Endometrium (tissue), 2 donors: ENCODE measurements at regions not wholly inside any gene's neighbourhood (a gene's known extent, or its start where the extent isn't known, plus 50 kb on each side); places are given as distances from the start of the nearest gene placed in this dataset.

Source experiments
- FAIRE-seq: peaks from 2 replicates; lab custom pipeline; 2012; peaks lifted over from hg19 to GRCh38; lab: Jason Lieb, UNC
- donor health status: control.
- donor health status: control.

- FAIRE-seq, result no peak
Observed at GRCh38 chr5:39750661-39751060, 325.9 kb upstream of the DAB2 start.

- FAIRE-seq, result no peak
Observed at GRCh38 chr5:39742916-39743315, 318.1 kb upstream of the DAB2 start.

GRCh38 chr5:39740404-39740803 is 315.6 kb upstream of the DAB2 start:
- FAIRE-seq, result no peak

DNA sequence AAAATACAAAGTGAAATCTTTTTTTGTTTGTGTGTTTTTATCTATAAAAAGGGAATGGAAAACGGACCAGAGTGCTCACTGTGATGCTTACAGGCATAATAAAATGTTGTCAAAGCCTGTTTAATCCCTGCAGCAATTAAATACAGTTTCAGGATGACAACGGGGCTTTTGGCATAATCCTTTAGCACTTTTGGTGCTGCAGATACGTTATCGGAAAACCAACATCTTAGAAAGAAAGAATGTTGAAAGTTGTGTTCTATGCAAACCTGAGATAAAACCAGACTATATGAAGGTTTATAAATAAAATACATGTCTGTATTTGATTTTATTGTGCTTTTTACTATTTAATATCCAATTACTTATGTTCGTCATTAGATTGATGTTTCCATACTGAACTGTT is 307.4 kb upstream of the DAB2 start:
- FAIRE-seq, result no peak

DNA sequence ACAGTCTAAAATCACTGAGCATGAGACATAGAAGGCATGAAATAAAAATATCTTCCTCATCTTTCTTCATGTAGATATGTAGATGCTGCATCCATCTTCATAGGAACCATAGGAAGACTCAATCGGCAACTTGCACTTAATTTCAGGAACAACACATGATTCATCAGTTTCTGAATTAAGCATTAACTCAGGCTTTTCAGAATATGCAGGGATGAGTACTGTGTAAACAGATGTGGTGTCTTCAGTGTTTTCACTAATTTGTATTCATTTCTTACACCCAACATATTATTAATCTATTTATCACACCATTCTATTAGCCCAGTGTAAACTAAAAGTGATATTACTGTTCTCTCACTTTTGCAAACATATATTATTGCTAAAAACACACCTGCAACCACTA is 305.9 kb upstream of the DAB2 start:
- FAIRE-seq, result no peak

- FAIRE-seq, result no peak
Observed at GRCh38 chr5:39730006-39730405, 305.2 kb upstream of the DAB2 start.

GRCh38 chr5:39726467-39726866 is 301.7 kb upstream of the DAB2 start:
- no peak for FAIRE-seq

DNA sequence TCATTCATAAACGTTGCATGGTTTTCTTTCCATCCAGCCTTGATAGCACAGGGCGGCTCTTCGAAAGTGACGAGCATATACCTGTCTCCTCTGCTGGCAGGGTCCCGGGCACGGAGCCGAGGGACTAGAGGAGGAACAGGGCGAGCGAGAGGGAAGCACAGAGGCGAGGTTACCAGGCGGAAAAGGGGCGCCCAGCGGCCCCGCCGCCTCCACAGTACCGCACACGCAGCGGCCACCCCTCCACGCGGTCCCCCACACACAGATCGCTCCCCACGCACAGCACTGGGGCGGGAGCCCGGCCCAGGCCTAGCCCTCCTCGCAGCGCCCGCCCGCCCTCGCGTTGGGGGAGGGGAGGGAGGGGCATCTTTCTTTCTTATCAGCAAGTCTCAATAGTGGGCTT is 296.6 kb upstream of the DAB2 start:
- FAIRE-seq, result no peak

DNA sequence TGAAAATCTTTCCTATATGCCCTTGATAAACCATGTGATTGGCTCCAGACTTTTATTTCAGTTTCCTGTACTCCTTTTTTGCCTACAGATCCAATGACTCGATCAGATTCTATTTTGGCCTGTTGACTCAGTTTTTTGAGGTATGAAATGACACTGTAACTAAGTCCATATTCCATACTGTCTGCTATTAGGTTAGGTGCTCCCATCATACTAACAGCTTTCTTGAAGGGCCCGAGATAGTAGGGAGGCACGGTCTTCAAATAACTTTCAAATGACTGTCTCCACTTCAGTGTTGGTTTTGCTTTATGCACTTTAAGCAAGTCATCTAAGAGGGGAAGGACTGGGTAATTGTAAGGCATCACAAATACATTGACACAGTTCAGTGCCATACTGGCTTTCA is 295.4 kb upstream of the DAB2 start:
- no peak for FAIRE-seq

DNA sequence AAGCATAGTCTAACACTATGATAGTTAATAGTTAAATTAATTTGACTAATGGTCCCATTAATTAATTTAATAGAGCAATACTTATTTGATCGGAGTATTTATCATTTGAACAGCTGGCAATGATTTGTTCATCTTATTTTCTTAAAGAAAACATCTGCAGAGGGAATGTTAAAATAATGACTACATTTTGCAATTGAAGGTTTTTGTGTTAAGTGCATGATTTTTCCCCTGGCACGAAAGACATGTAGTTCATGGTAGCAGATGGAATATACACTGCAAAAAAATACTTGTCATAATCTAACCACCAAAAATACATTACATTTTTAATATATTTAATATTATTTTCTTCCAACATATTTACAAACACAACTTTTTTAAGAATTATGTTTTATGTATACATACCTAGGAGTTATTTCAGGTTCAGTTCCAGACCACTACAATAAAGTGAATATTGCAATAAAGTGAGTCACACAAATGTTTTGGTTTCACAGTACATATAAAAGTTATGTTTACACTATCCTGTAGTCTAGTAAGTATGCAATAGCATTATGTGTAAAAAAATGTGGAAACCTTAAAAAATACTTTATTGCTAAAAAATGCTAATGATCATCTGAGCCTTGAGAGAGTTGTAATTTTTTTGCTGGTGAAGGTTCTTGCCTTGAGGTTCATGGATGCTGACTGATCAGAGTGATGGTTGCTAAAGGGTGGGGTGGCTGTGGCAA is 292.6 kb upstream of the DAB2 start:
- peak; percentile 71 for FAIRE-seq

DNA sequence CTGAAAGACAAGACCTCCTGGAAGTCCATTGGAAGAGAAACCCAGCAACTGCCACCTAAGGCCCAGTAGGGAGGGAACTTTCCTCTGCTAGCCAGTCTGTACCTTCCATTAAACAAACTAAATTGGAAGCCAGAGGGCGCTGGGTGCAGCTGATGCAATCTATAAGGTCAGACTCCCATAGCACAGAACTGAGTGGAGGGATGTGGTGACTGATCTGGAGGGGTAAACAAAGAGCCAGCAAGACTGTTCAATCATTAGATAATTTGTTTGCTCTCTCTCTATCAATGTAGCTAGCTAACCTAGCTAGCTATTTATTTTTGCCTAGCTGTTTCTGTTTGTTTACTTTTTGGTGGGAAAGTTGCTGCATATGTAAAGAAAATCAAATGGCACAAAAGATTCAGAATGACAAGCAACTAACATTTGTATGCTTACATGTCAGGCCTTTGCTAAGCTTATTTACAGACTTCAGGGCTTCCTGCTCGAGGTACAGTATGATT is 291.8 kb upstream of the DAB2 start:
- FAIRE-seq, result no peak

DNA sequence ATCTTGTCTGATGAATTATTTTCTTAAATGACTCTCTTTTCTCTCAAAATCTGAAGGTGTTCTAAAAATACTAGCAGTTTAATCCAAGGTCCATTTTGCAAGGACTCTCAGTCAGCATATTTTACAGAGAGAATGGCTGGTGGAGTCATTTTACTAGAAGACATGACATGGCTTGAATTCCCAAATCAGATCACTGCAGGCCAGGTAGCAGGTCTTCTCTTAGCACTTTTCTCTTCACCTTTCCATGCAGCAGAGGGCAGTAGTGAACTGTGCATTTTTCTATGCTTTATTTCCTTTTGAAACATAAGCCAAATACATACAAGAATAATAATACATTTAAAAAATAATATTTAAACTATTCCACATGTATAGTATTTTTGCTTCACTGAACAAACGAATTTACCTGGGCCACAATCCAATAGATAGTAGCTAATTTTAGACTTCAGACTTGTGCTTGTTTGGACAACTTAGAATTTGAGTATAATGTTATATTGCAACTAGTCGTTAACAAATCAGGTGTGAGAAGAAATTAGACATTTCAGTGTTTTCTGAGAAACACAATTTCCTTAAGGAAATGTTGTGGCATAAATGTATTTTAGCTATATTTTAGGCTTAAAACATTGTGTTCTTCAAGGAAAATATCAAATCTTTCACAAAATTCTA is 289.4 kb upstream of the DAB2 start:
- peak; percentile 68 for FAIRE-seq

- FAIRE-seq, result no peak
Observed at GRCh38 chr5:39713250-39713916, 288.6 kb upstream of the DAB2 start.

GRCh38 chr5:39712316-39713249 is 287.8 kb upstream of the DAB2 start:
- no peak for FAIRE-seq

- no peak for FAIRE-seq
Observed at GRCh38 chr5:39711821-39712220, 287.0 kb upstream of the DAB2 start.

- no peak for FAIRE-seq
Observed at GRCh38 chr5:39709032-39709431, 284.3 kb upstream of the DAB2 start.

DNA sequence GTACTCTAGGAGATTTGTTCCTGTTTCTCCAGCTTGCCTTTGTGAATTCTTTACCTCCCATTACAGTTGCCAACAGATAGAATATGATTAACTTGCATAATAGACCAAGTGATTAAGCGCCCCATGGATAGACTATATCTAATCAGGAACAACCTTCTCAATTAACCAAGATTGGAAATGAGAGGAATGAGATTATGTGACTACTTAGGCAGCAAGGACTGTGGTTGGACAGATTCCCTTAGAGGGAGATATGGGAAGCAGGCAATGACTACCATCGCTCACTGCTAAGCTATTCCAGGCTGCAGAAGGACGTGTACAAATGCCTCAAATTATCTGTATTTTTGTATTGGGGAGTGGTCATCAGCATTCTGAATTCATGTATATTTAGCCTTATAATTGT is 278.1 kb upstream of the DAB2 start:
- no peak for FAIRE-seq

DNA sequence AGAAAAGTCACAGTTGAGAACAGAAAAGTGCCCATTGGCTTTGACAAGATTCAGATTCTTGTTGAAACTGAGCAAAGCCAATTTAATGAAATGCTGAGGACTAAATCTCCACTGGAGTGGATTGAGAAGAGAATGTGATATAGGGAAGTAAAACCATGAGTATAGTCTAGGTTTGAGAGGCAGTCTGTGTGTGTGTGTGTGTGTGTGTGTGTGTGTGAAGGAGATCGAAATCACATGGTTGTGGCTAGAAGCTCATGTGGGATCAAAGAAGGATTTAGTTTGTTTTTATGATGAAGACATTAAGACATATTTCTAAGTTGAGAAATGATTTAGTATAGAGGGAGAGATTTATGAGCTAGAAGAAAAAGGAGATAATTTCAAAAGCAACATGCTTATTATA is 275.7 kb upstream of the DAB2 start:
- FAIRE-seq, result no peak

DNA sequence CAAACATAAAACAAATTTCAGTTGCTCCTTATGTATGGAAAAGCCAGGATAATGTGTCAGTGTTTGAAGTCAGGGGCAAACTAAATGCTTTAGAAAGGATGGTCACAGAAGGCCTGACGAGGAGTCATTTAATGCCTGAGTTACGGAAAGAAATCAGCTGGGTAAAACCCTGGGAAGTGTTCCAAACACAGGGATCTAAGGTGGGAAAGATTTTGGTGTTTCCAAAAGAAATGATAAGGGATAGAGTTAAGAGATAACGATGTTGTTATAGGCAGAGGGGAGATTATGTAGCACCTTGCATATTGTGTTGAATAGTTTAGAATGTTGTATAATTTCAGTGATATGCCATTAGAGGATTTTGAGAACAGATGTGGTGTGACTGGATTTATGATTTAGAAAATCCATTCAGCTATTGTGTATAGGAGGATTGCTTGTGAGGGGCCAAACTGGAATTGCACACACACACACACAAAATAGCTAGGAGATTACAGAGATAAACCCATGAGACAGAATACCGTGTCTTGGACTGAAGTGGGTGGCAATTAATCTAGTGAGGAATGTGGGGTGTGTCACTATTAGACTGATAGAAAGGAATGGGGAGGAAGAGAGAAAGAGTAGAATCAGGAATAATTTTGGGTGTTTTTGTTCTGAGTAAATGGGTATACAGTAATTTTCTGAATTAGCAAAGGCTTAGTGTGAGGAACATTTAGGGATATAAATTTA is 274.2 kb upstream of the DAB2 start:
- no peak for FAIRE-seq

DNA sequence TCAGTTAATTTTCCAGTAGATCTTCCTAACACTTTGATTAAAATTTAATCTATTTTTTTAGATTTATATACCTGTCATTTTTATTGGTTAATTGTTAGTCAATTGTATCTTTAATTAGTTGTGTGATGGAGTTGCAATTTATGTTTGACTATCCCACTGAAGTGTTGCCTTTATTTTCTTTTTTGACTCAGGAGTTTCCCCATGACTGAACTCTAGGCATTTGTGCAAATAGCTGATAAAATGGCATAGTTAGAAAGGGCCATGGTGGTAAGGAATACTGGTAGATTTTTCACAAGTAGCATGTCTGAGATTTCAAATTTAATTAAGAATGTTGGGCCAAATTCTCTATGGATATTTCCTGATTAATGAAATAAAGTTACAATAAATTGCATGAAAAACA is 273.1 kb upstream of the DAB2 start:
- FAIRE-seq, result no peak

DNA sequence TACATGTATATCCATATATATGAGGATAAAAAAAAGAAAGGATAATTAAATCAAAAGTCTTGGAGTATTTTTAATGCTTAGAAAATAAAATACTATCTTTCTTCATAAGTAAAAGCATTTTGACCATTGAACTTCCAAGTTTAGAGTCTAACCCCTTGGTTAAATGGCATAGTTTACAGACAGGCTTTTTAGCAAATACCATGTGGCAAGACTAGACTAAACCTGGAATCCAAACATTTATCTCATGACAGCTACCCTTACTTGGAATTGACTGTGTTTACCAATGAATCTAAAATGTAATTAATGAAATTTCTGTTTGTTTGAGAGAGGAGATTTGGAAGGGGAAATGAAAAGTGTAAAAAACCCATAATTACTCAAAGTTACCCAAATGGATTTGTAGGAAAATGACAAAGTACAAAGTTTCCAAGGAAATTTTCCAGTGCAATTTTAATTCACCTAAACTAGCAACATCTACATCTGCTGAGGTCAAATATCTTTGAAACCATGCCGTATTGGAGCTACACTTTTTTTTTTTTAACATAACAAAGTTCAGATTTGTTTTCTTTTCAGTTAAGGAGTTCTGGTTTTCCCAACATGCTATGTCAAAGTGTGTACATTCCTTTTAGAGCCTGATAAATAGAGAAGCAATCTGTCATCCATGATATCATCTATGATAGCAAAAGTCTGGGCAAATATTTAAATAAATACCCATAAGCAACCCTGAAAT is 272.1 kb upstream of the DAB2 start:
- peak; percentile 90 for FAIRE-seq
